Germinal center (tissue), 1 donor: ENCODE measurements at regions not wholly inside any gene's neighbourhood (a gene's known extent, or its start where the extent isn't known, plus 50 kb on each side); places are given as distances from the start of the nearest gene placed in this dataset.

Experiments used
- DNase-seq: peaks from one replicate; pipeline ENCODE4 v3.0.0; 2012; ENCODE audit warnings: mixed read lengths, low spot score

DNA sequence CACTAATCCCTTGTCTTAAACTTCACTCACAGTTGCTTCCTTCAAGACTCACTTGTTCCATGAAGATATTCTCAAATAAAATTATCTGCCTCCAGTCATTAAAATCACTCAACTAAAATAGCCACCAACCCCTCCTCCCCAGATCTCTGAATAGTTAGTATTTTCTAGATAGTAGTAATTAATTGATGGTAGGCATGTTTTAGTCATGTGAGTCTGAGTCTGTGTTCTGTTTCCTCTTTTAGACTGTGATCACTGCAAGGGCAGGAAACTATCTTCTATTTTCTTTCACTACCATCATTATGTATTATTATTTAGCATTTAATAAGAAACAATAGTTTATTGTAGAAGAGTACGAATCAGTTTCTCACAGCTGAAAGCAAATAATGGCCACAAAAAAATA lies 1080.5 kb downstream of the IGSF11 start:
- DNase-seq, result no peak

GRCh38 chr3:117955196-117955595 lies 1079.5 kb downstream of the IGSF11 start:
- no peak for DNase-seq

- no peak for DNase-seq
These were observed 1076.6 kb downstream of the IGSF11 start for GRCh38 chr3:117958027-117958426.

- no peak for DNase-seq
These were observed 1071.9 kb downstream of the IGSF11 start for GRCh38 chr3:117962750-117963149.

DNA sequence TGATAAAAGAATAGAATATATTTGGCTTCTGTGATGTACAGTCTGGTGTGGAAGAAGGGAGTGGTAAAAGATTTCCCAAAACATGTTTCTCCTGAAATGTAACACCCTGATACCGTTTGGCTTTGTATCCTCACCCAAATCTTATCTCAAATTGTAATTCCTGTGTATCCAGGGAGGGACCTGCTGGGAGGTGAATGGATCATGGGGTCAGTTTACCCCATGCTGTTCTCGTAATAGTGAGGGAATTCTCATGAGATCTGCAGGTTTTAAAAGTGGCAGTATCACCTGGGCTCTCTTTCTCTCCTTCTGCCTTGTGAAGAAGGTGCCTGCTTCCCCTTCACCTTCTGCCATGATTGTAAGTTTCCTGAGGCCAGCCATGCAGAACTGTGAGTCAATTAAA lies 1070.8 kb downstream of the IGSF11 start:
- no peak for DNase-seq

- no peak for DNase-seq
These were observed 1069.8 kb downstream of the IGSF11 start for GRCh38 chr3:117964814-117965213.

- no peak for DNase-seq
These were observed 1057.0 kb downstream of the IGSF11 start for GRCh38 chr3:117977504-117978228.

- DNase-seq, result no peak
These were observed 1055.2 kb downstream of the IGSF11 start for GRCh38 chr3:117979466-117979865.

GRCh38 chr3:117987256-117987655 lies 1047.4 kb downstream of the IGSF11 start:
- no peak for DNase-seq

- no peak for DNase-seq
These were observed 1044.7 kb downstream of the IGSF11 start for GRCh38 chr3:117989982-117990381.

DNA sequence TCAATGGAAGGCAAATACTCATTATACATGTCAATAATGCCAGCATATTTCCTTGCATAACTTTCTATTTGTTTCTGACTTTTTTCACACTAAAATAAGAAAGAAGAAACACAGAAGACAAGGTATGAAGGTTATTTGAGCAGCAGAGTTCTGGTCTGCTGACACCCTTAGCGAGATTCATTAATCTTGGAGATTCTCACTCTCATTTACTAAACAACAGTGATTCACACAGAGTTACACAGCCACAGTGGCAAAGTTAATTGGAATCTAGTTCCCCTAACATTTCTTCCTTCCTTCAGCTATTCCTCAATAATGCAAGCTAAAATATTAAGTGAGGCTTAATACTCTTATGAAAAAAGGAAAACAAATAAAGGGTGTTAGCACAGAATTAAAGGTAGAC lies 1044.0 kb downstream of the IGSF11 start:
- no peak for DNase-seq

- DNase-seq, result no peak
These were observed 1038.7 kb downstream of the IGSF11 start for GRCh38 chr3:117995842-117996437.

- DNase-seq, result peak; percentile 42
These were observed 1037.2 kb downstream of the IGSF11 start for GRCh38 chr3:117997201-117998049.

- no peak for DNase-seq
These were observed 1036.6 kb downstream of the IGSF11 start for GRCh38 chr3:117998071-117998470.

GRCh38 chr3:118000219-118000618 lies 1034.4 kb downstream of the IGSF11 start:
- DNase-seq, result no peak

GRCh38 chr3:118001380-118001779 lies 1033.3 kb downstream of the IGSF11 start:
- DNase-seq, result no peak

DNA sequence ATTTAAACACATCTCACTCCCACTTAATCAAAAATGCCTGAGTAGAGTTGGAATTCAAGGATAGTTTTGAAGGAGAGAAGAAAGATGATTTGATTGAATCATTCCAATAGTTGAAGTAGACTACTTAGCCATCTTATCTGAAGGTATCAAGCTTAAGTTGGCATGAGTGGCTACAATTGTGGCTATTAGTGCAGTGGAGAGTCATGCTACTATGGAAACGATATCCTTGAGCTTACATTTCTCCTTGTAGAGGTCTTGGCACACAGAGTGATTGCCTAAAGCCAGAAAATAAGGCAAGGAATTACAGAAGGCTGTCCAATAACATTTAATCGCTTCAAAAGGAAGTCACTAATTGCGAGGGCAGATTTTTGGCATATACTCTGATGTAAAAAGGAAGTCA lies 1022.7 kb downstream of the IGSF11 start:
- no peak for DNase-seq

GRCh38 chr3:118029049-118029448 lies 1005.6 kb downstream of the IGSF11 start:
- no peak for DNase-seq

GRCh38 chr3:118036215-118036614 lies 998.4 kb downstream of the IGSF11 start:
- no peak for DNase-seq

DNA sequence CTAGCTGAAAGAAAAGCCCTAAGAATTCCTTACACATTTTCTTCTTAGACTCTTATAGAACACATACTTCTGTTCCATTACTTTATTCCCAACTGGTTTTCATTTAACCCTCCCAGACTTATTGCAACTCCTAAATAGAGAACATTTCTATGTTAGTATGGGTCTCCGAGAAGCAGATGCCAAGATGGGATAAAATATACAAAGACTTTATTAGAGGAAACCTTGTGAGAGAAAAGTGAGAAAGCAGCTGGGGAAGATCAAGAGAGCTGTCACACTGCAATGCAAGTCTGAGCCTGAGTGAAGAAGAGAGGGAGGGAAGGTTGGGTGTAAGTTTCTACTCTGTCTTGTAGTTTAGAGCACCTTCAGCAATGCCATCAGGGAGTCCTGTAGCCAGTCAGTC lies 979.3 kb downstream of the IGSF11 start:
- no peak for DNase-seq

GRCh38 chr3:118057086-118057485 lies 977.6 kb downstream of the IGSF11 start:
- DNase-seq, result no peak

DNA sequence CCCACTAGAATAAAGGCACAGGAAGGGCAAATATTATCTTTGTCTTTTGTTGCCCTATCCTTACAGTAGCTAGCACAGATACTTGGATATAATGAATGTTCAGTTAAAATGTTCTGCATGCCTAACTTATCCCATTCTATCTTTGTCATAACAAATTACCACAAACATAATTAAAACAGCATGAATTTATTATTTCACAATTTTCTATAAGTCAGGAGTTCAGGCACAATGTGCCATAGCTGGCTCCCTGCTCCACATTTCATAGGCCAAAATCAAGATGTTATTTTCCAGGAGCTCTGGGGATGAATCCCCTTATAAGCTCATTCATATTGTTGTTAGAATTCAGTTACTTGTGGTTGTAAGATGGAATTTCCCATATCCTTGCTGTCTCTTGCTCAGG lies 975.5 kb downstream of the IGSF11 start:
- DNase-seq, result no peak

- no peak for DNase-seq
These were observed 967.2 kb downstream of the IGSF11 start for GRCh38 chr3:118067439-118067838.
